Cardiac muscle cell (in vitro differentiated cells and primary cell): ENCODE measurements at regions not wholly inside any gene's neighbourhood (a gene's known extent, or its start where the extent isn't known, plus 50 kb on each side); places are given as distances from the start of the nearest gene placed in this dataset.

Experiments
- DNase-seq, 2 donors: peaks; one replicate each; pipeline versions ENCODE4 v3.0.0 to v3.0.0-alpha.2; 2010 to 2017; ENCODE audit warnings: low read depth in 1 of 2, low spot score in 1 of 2
- H3K27ac ChIP-seq: fragments of 200-600 bp; sonication (generic); 2 replicates; pipeline ENCODE4 v1.5.1; 2016
- H3K27me3 ChIP-seq: fragments of 200-600 bp; sonication (generic); 2 replicates; pipeline ENCODE4 v1.6.0; 2016; ENCODE audit warnings: control low read depth
- H3K36me3 ChIP-seq: fragments of 200-600 bp; sonication (generic); 2 replicates; pipeline ENCODE4 v1.5.1; 2016; ENCODE audit warnings: control low read depth
- H3K4me1 ChIP-seq: fragments of 200-600 bp; sonication (generic); 2 replicates; pipeline ENCODE4 v1.8.1; 2017; ENCODE audit warnings: low read depth, mild to moderate bottlenecking, mixed run types
- H3K4me3 ChIP-seq: fragments of 200-600 bp; sonication (generic); 2 replicates; pipeline ENCODE4 v1.5.1; 2016; ENCODE audit warnings: mild to moderate bottlenecking
- H3K9me3 ChIP-seq: fragments of 200-600 bp; sonication (generic); 2 replicates; pipeline ENCODE4 v1.5.1; 2017; ENCODE audit warnings: low read depth, mild to moderate bottlenecking, control low read depth
- CTCF ChIP-seq: IDR thresholded peaks from 2 replicates; pipeline ENCODE4 v1.5.1; 2012; ENCODE audit warnings: low read depth, mild to moderate bottlenecking, low read length

GRCh38 chr4:24380957-24381665, 203.2 kb downstream of the DHX15 start:
- Histone ChIP-seq H3K4me1 (no peaks in the 10 kb centered on the region), H3K9me3 (no peaks in the 10 kb centered on the region), H3K27ac (no peak overlapping the region), H3K4me3 (no peak overlapping the region), H3K36me3 (no peaks in the 10 kb centered on the region), H3K27me3 (no peaks in the 10 kb centered on the region)
- DNase-seq: no peak
- TF ChIP-seq CTCF: no peak

GRCh38 chr4:24373704-24374103, 210.7 kb downstream of the DHX15 start:
- no peak for TF ChIP-seq CTCF
- DNase-seq: no peak
- no peaks in the 10 kb centered on the region for H3K36me3 ChIP-seq
- H3K4me1 ChIP-seq: no peaks in the 10 kb centered on the region
- no peaks in the 10 kb centered on the region for H3K27me3 ChIP-seq
- H3K9me3 ChIP-seq: no peaks in the 10 kb centered on the region
- no peak overlapping the region for H3K27ac ChIP-seq
- H3K4me3 ChIP-seq: no peak overlapping the region

GRCh38 chr4:24372881-24373280, 211.5 kb downstream of the DHX15 start:
- no peak for TF ChIP-seq CTCF
- no peaks in the 10 kb centered on the region for H3K4me1 ChIP-seq
- no peaks in the 10 kb centered on the region for H3K9me3 ChIP-seq
- H3K4me3 ChIP-seq: no peak overlapping the region
- H3K36me3 ChIP-seq: no peaks in the 10 kb centered on the region
- H3K27ac ChIP-seq: no peak overlapping the region
- no peaks in the 10 kb centered on the region for H3K27me3 ChIP-seq
- DNase-seq: no peak

- no peaks in the 10 kb centered on the region for H3K4me1 ChIP-seq
- H3K9me3 ChIP-seq: no peaks in the 10 kb centered on the region
- TF ChIP-seq CTCF: no peak
- no peak overlapping the region for H3K4me3 ChIP-seq
- no peaks in the 10 kb centered on the region for H3K36me3 ChIP-seq
- no peak for DNase-seq
- H3K27ac ChIP-seq: no peak overlapping the region
- no peaks in the 10 kb centered on the region for H3K27me3 ChIP-seq
Observed at GRCh38 chr4:24372341-24372740, 212.0 kb downstream of the DHX15 start.

GRCh38 chr4:24370421-24370820, 213.9 kb downstream of the DHX15 start:
- no peaks in the 10 kb centered on the region for H3K27me3 ChIP-seq
- no peak overlapping the region for H3K4me3 ChIP-seq
- no peaks in the 10 kb centered on the region for H3K36me3 ChIP-seq
- DNase-seq: no peak
- TF ChIP-seq CTCF: no peak
- H3K4me1 ChIP-seq: no peaks in the 10 kb centered on the region
- no peak overlapping the region for H3K27ac ChIP-seq
- no peaks in the 10 kb centered on the region for H3K9me3 ChIP-seq

- no peak for TF ChIP-seq CTCF
- no peaks in the 10 kb centered on the region for H3K9me3 ChIP-seq
Observed at GRCh38 chr4:24369507-24370029, 214.8 kb downstream of the DHX15 start.

More at GRCh38 chr4:24369507-24370029, 214.8 kb downstream of the DHX15 start:
- no peak for DNase-seq
- Histone ChIP-seq H3K4me1 (no peaks in the 10 kb centered on the region), H3K4me3 (no peak overlapping the region), H3K27me3 (no peaks in the 10 kb centered on the region), H3K36me3 (no peaks in the 10 kb centered on the region), H3K27ac (no peak overlapping the region)
